Endothelial cell of umbilical vein (primary cell): ENCODE measurements at regions not wholly inside any gene's neighbourhood (a gene's known extent, or its start where the extent isn't known, plus 50 kb on each side); places are given as distances from the start of the nearest gene placed in this dataset.

Experiments used
- BruUV-seq: library from RNA; stranded (reverse); fragments of 400-500 nt; replicated peaks from 2 replicates; lab custom pipeline; 2021; lab: Mats Ljungman, UMichigan
- CTCF ChIA-PET: fragments of 300-600, 350-600 bp; sonication (Branson Sonifier 250); formaldehyde crosslinking; loops from one replicate; lab custom pipeline; 2021; ENCODE audit warnings: antibody characterized with exemption, inconsistent platforms; lab: Charles Lee
- POLR2A ChIA-PET: fragments of 300-600, 350-600 bp; sonication (Branson Sonifier 250); formaldehyde crosslinking; loops from one replicate; lab custom pipeline; 2021; ENCODE audit warnings: antibody characterized with exemption, inconsistent platforms; lab: Charles Lee
- DNase-seq: peaks from one replicate; pipeline ENCODE4 v3.0.0-alpha.2; 2011; ENCODE audit warnings: low read depth, low spot score
- FAIRE-seq: peaks from 2 replicates; lab custom pipeline; 2011; peaks lifted over from hg19 to GRCh38; lab: Jason Lieb, UNC
- H2AFZ ChIP-seq: 2 replicates; pipeline ENCODE4 v1.6.0; 2012; ENCODE audit warnings: low read depth, low read length, control low read depth, inconsistent platforms
- H3K27ac ChIP-seq: 2 replicates; pipeline ENCODE4 v1.5.1; 2011; ENCODE audit warnings: low read depth, mild to moderate bottlenecking, control low read depth, low read length, moderate library complexity; ENCODE audit not compliant: insufficient read depth
- H3K27me3 ChIP-seq, 2 experiments: 2 replicates each; pipeline versions ENCODE4 v1.6.0 to v1.6.1; 2011; ENCODE audit warnings: low read length in 2 of 2, mixed read lengths in 1 of 2; ENCODE audit not compliant: control insufficient read depth in 2 of 2, insufficient read depth in 2 of 2
- H3K36me3 ChIP-seq, 2 experiments: 2 replicates in 1 of 2; 3 replicates in 1 of 2; pipeline ENCODE4 v1.5.1; 2011; ENCODE audit warnings: low read length in 2 of 2, mild to moderate bottlenecking in 1 of 2, moderate library complexity in 1 of 2; ENCODE audit not compliant: control insufficient read depth in 2 of 2, insufficient read depth in 2 of 2; ENCODE audit errors: extremely low read depth in 1 of 2
- H3K4me1 ChIP-seq: 3 replicates; pipeline ENCODE4 v1.5.1; 2011; ENCODE audit warnings: mild to moderate bottlenecking, low read length; ENCODE audit not compliant: control insufficient read depth, insufficient read depth; ENCODE audit errors: extremely low read depth
- H3K4me2 ChIP-seq: 2 replicates; pipeline ENCODE4 v1.6.1; 2011; ENCODE audit warnings: low read length, control low read depth, mixed read lengths; ENCODE audit not compliant: insufficient read depth
- H3K4me3 ChIP-seq, 3 experiments: fragments of 200-600 bp in 1 of 3; sonication (generic), shearing (Covaris generic) in 1 of 3; replicated peaks in 1 of 3; 2 replicates each; pipeline ENCODE4 v1.5.1; 2011 to 2016; ENCODE audit warnings: control low read depth in 3 of 3, low read length in 3 of 3, mild to moderate bottlenecking in 2 of 3, inconsistent platforms in 1 of 3, low read depth in 1 of 3, moderate library complexity in 1 of 3; ENCODE audit not compliant: insufficient read depth in 1 of 3
- H3K79me2 ChIP-seq: 2 replicates; pipeline ENCODE4 v1.6.0; 2012; ENCODE audit warnings: low read length, inconsistent platforms; ENCODE audit not compliant: control insufficient read depth, insufficient read depth
- H3K9ac ChIP-seq: replicated peaks from 2 replicates; pipeline ENCODE3; 2011; ENCODE audit warnings: low read length, control low read depth; ENCODE audit not compliant: insufficient read depth; ENCODE audit errors: extremely low read depth
- H3K9me1 ChIP-seq: replicated peaks from 3 replicates; pipeline ENCODE4 v1.6.0; 2011; ENCODE audit warnings: mild to moderate bottlenecking, low read length; ENCODE audit not compliant: control insufficient read depth, insufficient read depth; ENCODE audit errors: extremely low read depth
- H3K9me3 ChIP-seq: replicated peaks from 2 replicates; pipeline ENCODE4 v1.5.1; 2012; ENCODE audit warnings: low read length, inconsistent platforms; ENCODE audit not compliant: control insufficient read depth, insufficient read depth
- H4K20me1 ChIP-seq: replicated peaks from 2 replicates; pipeline ENCODE3; 2011; ENCODE audit warnings: mild to moderate bottlenecking, low read length; ENCODE audit not compliant: control insufficient read depth, insufficient read depth; ENCODE audit errors: extremely low read depth
- EZH2 ChIP-seq: IDR thresholded peaks from 2 replicates; pipeline ENCODE4 v1.6.1; 2012; ENCODE audit warnings: borderline replicate concordance, low read depth, mild to moderate bottlenecking, moderate library complexity, low read length, inconsistent platforms; ENCODE audit not compliant: severe bottlenecking
- FOS ChIP-seq: IDR thresholded peaks from 2 replicates; pipeline ENCODE4 v1.6.1; 2011; ENCODE audit warnings: mild to moderate bottlenecking, low read length, moderate library complexity, borderline replicate concordance; ENCODE audit not compliant: insufficient read depth
- GATA2 ChIP-seq: IDR thresholded peaks from 2 replicates; pipeline ENCODE4 v1.7.0; 2011; ENCODE audit warnings: low read depth, mild to moderate bottlenecking, moderate library complexity, mixed read lengths, low read length; ENCODE audit not compliant: insufficient read length, insufficient read depth
- JUN ChIP-seq: IDR thresholded peaks from 2 replicates; pipeline ENCODE4 v1.6.1; 2011; ENCODE audit warnings: borderline replicate concordance, low read depth; ENCODE audit not compliant: insufficient read length, insufficient read depth
- MYC ChIP-seq: IDR thresholded peaks from one replicate; pipeline ENCODE4 v1.6.1; 2011; ENCODE audit warnings: mild to moderate bottlenecking, low read depth, low read length
- POLR2A ChIP-seq: IDR thresholded peaks from 2 replicates; pipeline ENCODE4 v1.6.1; 2012; ENCODE audit warnings: low read depth, mild to moderate bottlenecking, control low read depth, low read length
- POLR2AphosphoS5 ChIP-seq: IDR thresholded peaks from 2 replicates; pipeline ENCODE4 v1.6.1; 2012; ENCODE audit warnings: low read depth, mild to moderate bottlenecking, control low read depth, low read length, moderate library complexity; ENCODE audit not compliant: insufficient read depth
- dilution Hi-C: fragments of 300-500 bp; cut with MboI; formaldehyde crosslinking; loops from one replicate; pipeline ENCODE4 v1.15.0; 2019; ENCODE audit warnings: low sequenced_read_pairs; ENCODE audit not compliant: extremely low pct_ligation_motif_present
- intact Hi-C: fragments of 100-400 bp; cut with micrococcal nuclease; formaldehyde crosslinking; loops from one replicate; pipeline ENCODE4 v1.10.0; 2022
- TF ChIP-seq, protein P1 (sequence below), 2 donors: IDR thresholded peaks; 1 replicate in 1 of 2; 2 replicates in 1 of 2; pipeline ENCODE4 v1.5.1; 2011; ENCODE audit warnings: low read length in 2 of 2, mild to moderate bottlenecking in 2 of 2, moderate library complexity in 2 of 2, control low read depth in 1 of 2, inconsistent platforms in 1 of 2, low read depth in 1 of 2; ENCODE audit not compliant: insufficient read depth in 1 of 2; ENCODE audit errors: extremely low read depth in 1 of 2
- TF ChIP-seq, protein P2 (sequence below): IDR thresholded peaks from 2 replicates; pipeline ENCODE4 v1.6.1; 2011; ENCODE audit not compliant: insufficient read depth, insufficient read length

DNA sequence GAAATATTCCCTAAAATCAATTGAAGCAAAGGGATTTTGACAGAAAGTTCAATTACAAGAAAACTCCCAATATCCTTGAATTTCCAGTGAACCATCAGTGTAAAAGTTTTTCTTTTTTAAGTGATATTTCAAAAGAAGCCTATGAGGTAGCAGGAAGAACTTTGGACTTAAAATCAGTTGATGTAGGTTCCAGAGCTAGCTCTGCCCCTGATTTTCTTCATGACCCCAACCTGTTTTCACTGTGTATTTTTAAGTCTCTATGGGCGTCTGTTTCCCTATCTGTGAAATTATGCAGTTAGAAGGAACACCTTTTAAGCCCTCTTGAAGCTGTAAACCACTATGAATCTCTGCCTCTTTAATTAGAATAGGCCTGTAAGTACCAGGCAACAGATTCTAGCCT is 66.2 kb upstream of the SLC1A1 start:
- Histone ChIP-seq H3K79me2 (no peaks in the 10 kb centered on the region), H4K20me1 (no peaks in the 10 kb centered on the region), H3K4me1 (peaks cover 24% of the 10 kb centered on the region), H3K27me3 (no peaks in the 10 kb centered on the region), H2AFZ (no peak overlapping the region), H3K9me1 (no peaks in the 10 kb centered on the region), H3K4me3 (no peak overlapping the region), H3K27ac (peak overlapping the region; percentile 28), H3K4me2 (no peak overlapping the region), H3K9me3 (no peaks in the 10 kb centered on the region), H3K36me3 (no peaks in the 10 kb centered on the region), H3K9ac (no peak overlapping the region)
- peak; percentile 28 for FAIRE-seq
- intact Hi-C loops (loop anchor here (2.0 kb wide), 2 partner anchors 41 to 131 kb away; no protein-coding TSS in a partner anchor), dilution Hi-C loops (no loop called here)
- no TSS peak for BruUV-seq
- POLR2A ChIA-PET = no interaction called here
- peak; percentile 14 for DNase-seq
- CTCF ChIA-PET = interaction anchor here (0.6 to 1.1 kb wide), 2 partner anchors 12 to 13 kb away, joined by 3 read pairs; no protein-coding TSS in a partner anchor
- TF ChIP-seq MYC (no peak), FOS (no peak), EZH2 (no peak), JUN (no peak), GATA2 (no peak), POLR2A (no peak), POLR2AphosphoS5 (no peak)
- TF ChIP-seq, protein P1, sequence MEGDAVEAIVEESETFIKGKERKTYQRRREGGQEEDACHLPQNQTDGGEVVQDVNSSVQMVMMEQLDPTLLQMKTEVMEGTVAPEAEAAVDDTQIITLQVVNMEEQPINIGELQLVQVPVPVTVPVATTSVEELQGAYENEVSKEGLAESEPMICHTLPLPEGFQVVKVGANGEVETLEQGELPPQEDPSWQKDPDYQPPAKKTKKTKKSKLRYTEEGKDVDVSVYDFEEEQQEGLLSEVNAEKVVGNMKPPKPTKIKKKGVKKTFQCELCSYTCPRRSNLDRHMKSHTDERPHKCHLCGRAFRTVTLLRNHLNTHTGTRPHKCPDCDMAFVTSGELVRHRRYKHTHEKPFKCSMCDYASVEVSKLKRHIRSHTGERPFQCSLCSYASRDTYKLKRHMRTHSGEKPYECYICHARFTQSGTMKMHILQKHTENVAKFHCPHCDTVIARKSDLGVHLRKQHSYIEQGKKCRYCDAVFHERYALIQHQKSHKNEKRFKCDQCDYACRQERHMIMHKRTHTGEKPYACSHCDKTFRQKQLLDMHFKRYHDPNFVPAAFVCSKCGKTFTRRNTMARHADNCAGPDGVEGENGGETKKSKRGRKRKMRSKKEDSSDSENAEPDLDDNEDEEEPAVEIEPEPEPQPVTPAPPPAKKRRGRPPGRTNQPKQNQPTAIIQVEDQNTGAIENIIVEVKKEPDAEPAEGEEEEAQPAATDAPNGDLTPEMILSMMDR (IDR thresholded peaks at IDR 0.05; ENCODE audit: extremely low read depth in 1 of 2, insufficient read depth in 1 of 2, low read depth in 1 of 2, low read length in 2 of 2) = no peak
- TF ChIP-seq, protein P2, sequence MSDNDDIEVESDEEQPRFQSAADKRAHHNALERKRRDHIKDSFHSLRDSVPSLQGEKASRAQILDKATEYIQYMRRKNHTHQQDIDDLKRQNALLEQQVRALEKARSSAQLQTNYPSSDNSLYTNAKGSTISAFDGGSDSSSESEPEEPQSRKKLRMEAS = no peak
